ENCODE measurements at regions not wholly inside any gene's neighbourhood (a gene's known extent, or its start where the extent isn't known, plus 50 kb on each side); places are given as distances from the start of the nearest gene placed in this dataset.

- no peak for DNase-seq (ENCODE audit: low read depth)
Measured at GRCh38 chr7:106606120-106606519, 54.8 kb downstream of the CCDC71L start.

GRCh38 chr7:106604971-106605370 lies 56.0 kb downstream of the CCDC71L start:
- no peak for DNase-seq (ENCODE audit: low read depth)

- DNase-seq (ENCODE audit: low read depth): no peak
Measured at GRCh38 chr7:106604303-106604924, 56.5 kb downstream of the CCDC71L start.

DNA sequence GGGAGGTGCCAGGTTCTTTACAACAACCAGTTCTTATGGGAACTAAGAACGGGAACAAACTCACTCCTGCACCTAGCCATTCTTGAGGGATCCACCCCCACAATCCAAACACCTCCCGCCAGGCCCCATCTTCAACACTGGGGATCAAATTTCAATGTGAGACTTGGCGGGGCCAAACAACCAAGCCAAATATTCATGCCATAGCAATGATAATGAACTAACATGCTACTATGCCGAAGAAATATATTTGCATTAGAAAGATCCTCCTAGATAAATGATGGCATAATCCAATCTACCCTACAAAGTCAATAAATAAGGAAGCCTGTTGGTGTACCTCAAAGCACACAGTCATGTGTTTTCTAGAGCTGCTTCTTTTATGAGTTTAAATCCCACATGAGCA lies 57.6 kb downstream of the CCDC71L start:
- DNase-seq (ENCODE audit: low read depth): no peak

DNA sequence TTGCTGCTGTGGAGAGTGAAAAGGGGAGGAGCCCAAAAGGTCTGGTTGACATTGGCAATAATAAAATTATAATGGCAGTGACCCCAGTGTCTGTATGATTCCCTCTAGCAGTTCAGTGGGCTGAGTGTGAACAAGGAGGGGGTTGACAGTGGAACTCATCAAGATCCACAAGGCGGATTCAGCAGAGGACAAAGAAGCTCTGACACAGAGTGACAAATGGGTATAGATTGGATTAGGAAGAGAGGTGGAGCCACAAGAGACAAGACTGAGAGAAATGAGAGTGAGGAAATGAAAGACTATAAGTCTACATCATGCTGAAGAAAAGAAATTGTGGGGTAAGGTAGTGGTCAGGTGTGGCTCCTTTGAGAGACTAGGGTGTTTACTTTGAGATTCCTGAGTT lies 58.9 kb downstream of the CCDC71L start:
- no peak for DNase-seq (ENCODE audit: low read depth)

- DNase-seq (ENCODE audit: low read depth): no peak
Measured at GRCh38 chr7:106600569-106601373, 60.2 kb downstream of the CCDC71L start.

- no peak for DNase-seq (ENCODE audit: low read depth)
Measured at GRCh38 chr7:106599343-106599698, 61.6 kb downstream of the CCDC71L start.

GRCh38 chr7:106598663-106599342 lies 62.2 kb downstream of the CCDC71L start:
- DNase-seq (ENCODE audit: low read depth): peak; percentile 52

- no peak for DNase-seq (ENCODE audit: low read depth)
Measured at GRCh38 chr7:106597751-106598546, 63.0 kb downstream of the CCDC71L start.

DNA sequence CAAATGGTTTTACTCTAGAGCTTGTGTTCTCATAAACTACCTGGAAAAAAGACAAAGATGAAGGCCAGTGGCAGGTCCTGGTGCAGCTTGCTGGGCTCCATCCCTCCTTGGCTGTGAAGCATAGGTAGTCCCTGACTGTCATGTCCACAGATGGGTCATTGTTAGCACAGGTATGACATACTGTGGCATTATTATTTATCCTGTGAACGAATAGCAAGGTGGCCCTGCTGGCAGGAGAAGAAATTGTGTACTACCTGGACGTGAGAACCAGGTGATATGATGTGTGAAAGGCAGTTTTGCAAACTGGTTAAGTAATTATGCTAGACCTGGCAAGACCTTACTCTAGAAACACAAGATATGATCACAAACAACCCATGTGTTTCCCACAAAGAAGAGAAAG lies 63.9 kb downstream of the CCDC71L start:
- no peak for DNase-seq (ENCODE audit: low read depth)

DNA sequence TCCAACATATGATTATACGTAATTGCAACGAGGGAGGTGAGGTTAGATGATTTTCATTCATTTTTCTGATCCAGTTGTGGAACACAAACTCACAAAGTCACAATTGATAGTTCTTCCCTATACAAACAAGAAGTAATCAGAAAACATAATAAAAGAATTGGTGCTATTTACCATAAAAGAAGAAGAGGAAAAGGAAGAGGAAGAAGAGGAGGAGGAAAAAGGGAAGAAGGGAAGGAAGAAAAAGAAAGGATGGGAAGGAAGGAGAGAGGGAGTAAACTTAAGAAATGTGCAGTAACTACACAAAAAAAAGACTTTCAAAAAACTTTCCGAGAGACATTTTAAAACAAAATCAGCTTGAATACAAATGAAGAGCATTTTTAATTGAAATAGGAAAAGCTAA lies 65.0 kb downstream of the CCDC71L start:
- DNase-seq (ENCODE audit: low read depth): no peak

GRCh38 chr7:106593028-106593417 lies 67.9 kb downstream of the CCDC71L start:
- DNase-seq (ENCODE audit: low read depth): no peak

- DNase-seq (ENCODE audit: low read depth): no peak
Measured at GRCh38 chr7:106592282-106593027, 68.5 kb downstream of the CCDC71L start.

- no peak for DNase-seq (ENCODE audit: low read depth)
Measured at GRCh38 chr7:106591146-106591545, 69.8 kb downstream of the CCDC71L start.

DNA sequence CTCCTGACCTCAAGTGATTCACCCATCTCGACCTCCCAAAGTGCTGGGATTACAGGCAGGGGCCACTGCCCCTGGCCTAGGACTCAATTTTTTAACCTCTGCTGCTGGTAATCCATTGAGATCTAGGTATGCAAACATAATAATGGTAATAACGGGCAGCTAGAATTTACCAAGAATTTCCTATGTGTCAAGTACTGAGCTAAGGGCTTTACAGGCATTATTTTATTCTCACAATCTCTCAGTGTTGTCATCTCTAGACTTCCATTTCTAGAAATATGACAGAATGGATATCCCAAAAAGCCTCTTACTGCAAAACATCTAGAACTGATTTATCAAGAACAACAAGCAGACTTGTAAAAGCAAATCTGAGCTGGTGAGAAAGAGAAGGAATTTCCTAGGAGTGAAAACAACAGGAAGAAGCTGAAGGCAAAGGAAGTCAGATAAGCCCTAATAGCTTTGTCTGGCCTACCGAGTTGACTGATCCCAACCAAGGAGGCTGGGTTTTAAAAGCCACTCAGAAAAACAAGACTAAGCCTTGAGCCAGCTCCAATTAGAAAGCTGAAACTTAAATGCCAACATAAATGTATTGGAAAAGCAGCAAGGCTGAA lies 70.6 kb downstream of the CCDC71L start:
- no peak for DNase-seq (ENCODE audit: low read depth)

GRCh38 chr7:106589198-106589879 lies 71.6 kb downstream of the CCDC71L start:
- DNase-seq (ENCODE audit: low read depth): no peak

GRCh38 chr7:106588422-106589197 lies 72.3 kb downstream of the CCDC71L start:
- no peak for DNase-seq (ENCODE audit: low read depth)

DNA sequence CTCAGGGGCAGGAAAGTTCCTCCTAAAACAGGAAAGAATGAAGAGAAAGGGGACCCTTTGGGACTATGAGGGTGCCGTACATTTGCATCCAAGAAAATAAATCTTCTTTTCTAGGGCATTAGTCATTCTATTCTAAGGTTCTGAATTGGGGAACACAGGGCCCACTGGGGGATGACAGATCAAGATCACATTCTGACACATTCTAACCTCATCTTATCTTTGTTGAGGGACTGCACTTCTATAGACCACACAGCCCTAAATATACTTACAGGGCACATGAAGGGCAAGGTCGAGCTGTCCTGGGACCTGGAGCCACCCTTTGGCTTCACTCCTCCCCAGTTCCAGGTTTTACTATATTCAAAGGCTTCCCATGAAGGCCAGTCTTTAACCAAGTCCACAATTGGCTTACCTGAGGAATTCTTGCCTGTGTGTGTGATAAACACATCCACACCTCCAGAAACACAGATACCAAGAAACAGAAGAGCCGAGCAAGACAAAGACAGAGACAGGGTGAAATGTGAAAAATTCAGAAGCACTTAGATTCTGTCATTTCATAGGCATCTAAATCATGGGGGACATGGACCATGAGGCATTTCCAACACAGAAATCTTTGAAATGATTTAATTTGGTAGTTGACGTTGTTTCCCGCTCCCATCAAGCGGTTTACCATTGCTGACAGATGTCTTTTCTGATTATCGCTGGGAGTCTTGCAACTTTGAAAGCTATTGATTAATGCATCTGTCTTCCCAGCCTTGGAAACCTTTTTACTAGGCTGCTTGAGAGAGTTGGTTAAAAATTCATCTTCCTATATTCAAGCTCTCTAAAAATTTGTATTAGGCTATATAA lies 75.8 kb downstream of the CCDC71L start:
- DNase-seq (ENCODE audit: low read depth): no peak

Measured in activated T-cell treated with anti-CD3 and anti-CD28 coated beads for 48 hours (primary cell).